Right atrium auricular region (tissue), 2 donors: ENCODE measurements at regions not wholly inside any gene's neighbourhood (a gene's known extent, or its start where the extent isn't known, plus 50 kb on each side); places are given as distances from the start of the nearest gene placed in this dataset.

Experiments used
- DNase-seq: peaks from one replicate; pipeline ENCODE4 v3.0.0-alpha.2; 2019; ENCODE audit warnings: low spot score
- H3K27ac ChIP-seq, 2 donors: fragments of 200-600 bp; sonication (generic); 1 replicate in 1 of 2; 2 replicates in 1 of 2; pipeline ENCODE4 v1.5.1; 2016 to 2019
- H3K27me3 ChIP-seq, 2 donors: fragments of 200-600 bp; sonication (generic); one replicate each; pipeline versions ENCODE4 v1.5.1 to v1.6.0; 2017 to 2019
- H3K36me3 ChIP-seq: fragments of 200-600 bp; sonication (generic); one replicate; pipeline ENCODE4 v1.5.1; 2016
- H3K4me1 ChIP-seq, 2 donors: fragments of 200-600 bp; sonication (generic); one replicate each; pipeline versions ENCODE4 v1.5.1 to v1.6.0; 2017 to 2019
- H3K4me3 ChIP-seq, 2 donors: fragments of 200-600 bp; sonication (generic); 1 replicate in 1 of 2; 2 replicates in 1 of 2; pipeline ENCODE4 v1.5.1; 2017 to 2019; ENCODE audit warnings: mild to moderate bottlenecking in 1 of 2, moderate library complexity in 1 of 2
- H3K9me3 ChIP-seq, 2 donors: fragments of 200-600 bp; sonication (generic); one replicate each; pipeline ENCODE4 v1.5.1; 2019
- TF ChIP-seq, protein P1 (sequence below), 2 donors: fragments of 200-600 bp; sonication (generic); IDR thresholded peaks; one replicate each; pipeline ENCODE4 v1.5.1; 2019; ENCODE audit warnings: antibody characterized with exemption in 2 of 2

DNA sequence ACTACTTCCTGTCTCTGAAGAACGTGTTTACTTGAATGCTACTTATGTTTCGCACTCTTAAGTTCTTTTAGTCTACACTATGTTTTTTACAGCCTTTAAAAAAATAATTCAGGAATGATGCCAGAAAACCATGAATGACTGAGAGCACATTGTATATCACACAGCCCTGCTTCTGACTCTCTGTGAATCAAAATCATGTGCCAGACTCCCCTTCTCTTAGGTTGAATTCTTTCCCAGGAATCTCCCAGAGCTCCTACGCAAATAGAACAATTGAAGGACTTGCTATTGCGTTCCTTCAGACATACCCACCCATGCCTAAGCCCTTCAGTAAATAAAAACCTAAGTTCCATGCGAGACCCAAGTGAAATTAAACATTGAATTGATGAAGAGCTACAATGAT, 782.0 kb upstream of the ALCAM start:
- Histone ChIP-seq H3K4me3 (no peak overlapping the region), H3K27ac (no peak overlapping the region), H3K4me1 (no peaks in the 10 kb centered on the region), H3K27me3 (no peaks in the 10 kb centered on the region), H3K9me3 (peaks cover 0 to 4% of the 10 kb centered on the region in 2 donors), H3K36me3 (no peaks in the 10 kb centered on the region)
- TF ChIP-seq, protein P1, sequence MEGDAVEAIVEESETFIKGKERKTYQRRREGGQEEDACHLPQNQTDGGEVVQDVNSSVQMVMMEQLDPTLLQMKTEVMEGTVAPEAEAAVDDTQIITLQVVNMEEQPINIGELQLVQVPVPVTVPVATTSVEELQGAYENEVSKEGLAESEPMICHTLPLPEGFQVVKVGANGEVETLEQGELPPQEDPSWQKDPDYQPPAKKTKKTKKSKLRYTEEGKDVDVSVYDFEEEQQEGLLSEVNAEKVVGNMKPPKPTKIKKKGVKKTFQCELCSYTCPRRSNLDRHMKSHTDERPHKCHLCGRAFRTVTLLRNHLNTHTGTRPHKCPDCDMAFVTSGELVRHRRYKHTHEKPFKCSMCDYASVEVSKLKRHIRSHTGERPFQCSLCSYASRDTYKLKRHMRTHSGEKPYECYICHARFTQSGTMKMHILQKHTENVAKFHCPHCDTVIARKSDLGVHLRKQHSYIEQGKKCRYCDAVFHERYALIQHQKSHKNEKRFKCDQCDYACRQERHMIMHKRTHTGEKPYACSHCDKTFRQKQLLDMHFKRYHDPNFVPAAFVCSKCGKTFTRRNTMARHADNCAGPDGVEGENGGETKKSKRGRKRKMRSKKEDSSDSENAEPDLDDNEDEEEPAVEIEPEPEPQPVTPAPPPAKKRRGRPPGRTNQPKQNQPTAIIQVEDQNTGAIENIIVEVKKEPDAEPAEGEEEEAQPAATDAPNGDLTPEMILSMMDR (IDR thresholded peaks at IDR 0.05) = no peak
- no peak for DNase-seq

GRCh38 chr3:104586344-104586743, 780.4 kb upstream of the ALCAM start:
- H3K27me3 ChIP-seq = no peaks in the 10 kb centered on the region
- H3K4me1 ChIP-seq = no peaks in the 10 kb centered on the region
- no peak overlapping the region for H3K27ac ChIP-seq
- H3K4me3 ChIP-seq = no peak overlapping the region
- H3K9me3 ChIP-seq = peaks cover 0 to 5% of the 10 kb centered on the region in 2 donors
- no peaks in the 10 kb centered on the region for H3K36me3 ChIP-seq
- TF ChIP-seq, protein P1 (IDR thresholded peaks at IDR 0.05) = no peak
- no peak for DNase-seq

GRCh38 chr3:104588442-104588841, 778.3 kb upstream of the ALCAM start:
- TF ChIP-seq, protein P1 (IDR thresholded peaks at IDR 0.05) = no peak
- DNase-seq = no peak
- Histone ChIP-seq H3K4me3 (no peak overlapping the region), H3K36me3 (no peaks in the 10 kb centered on the region), H3K9me3 (peaks cover 0 to 5% of the 10 kb centered on the region in 2 donors), H3K27me3 (no peaks in the 10 kb centered on the region), H3K4me1 (no peaks in the 10 kb centered on the region), H3K27ac (no peak overlapping the region)

DNA sequence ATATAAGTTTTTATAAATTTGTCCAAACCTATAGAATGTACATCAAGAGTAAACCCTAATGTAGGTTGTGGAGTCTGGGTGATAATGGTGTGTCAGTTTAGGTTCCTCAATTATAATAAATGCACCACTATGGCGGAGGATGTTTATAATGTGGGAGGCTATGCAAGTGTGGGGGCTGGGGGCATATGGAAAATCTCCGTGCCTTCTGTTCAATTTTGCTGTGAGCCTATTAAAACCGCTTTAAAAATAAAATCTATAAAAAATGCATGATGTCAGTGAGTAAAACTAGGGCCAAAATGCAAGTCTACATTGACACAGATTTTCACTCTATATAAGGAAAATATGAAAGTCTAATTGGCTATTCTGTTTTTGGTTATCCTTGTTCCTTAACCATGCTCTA, 774.9 kb upstream of the ALCAM start:
- H3K4me3 ChIP-seq = no peak overlapping the region
- no peaks in the 10 kb centered on the region for H3K27me3 ChIP-seq
- peaks cover 0 to 5% of the 10 kb centered on the region in 2 donors for H3K9me3 ChIP-seq
- H3K36me3 ChIP-seq = no peaks in the 10 kb centered on the region
- DNase-seq = no peak
- no peaks in the 10 kb centered on the region for H3K4me1 ChIP-seq
- TF ChIP-seq, protein P1 (IDR thresholded peaks at IDR 0.05) = no peak
- no peak overlapping the region for H3K27ac ChIP-seq

DNA sequence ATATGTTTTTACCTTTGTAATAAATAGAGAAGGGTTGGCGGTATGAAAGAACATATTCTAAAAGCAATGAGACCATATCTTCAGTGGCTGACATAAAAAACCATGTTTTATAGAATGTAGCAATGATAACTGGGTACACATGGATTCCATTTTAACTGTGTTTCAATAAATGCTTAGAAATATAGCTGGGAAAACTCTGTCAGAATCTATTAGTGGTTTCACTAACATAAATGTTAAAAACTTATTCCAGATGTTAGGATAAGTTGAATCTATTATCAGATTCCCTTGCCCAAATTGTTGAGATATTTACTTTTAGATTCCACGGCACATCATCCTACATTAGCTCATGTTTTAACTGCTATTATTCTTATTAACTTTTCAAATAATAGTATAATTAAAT, 772.2 kb upstream of the ALCAM start:
- Histone ChIP-seq H3K9me3 (peaks cover 0 to 3% of the 10 kb centered on the region in 2 donors), H3K36me3 (no peaks in the 10 kb centered on the region), H3K27me3 (no peaks in the 10 kb centered on the region), H3K27ac (no peak overlapping the region), H3K4me3 (no peak overlapping the region), H3K4me1 (no peaks in the 10 kb centered on the region)
- TF ChIP-seq, protein P1 (IDR thresholded peaks at IDR 0.05) = no peak
- no peak for DNase-seq

GRCh38 chr3:104596054-104596453, 770.7 kb upstream of the ALCAM start:
- Histone ChIP-seq H3K4me1 (no peaks in the 10 kb centered on the region), H3K27me3 (no peaks in the 10 kb centered on the region), H3K9me3 (no peaks in the 10 kb centered on the region), H3K36me3 (no peaks in the 10 kb centered on the region), H3K27ac (no peak overlapping the region), H3K4me3 (no peak overlapping the region)
- TF ChIP-seq, protein P1 (IDR thresholded peaks at IDR 0.05) = no peak
- no peak for DNase-seq
